NCI-H128 (cell line): ENCODE measurements at regions not wholly inside any gene's neighbourhood (a gene's known extent, or its start where the extent isn't known, plus 50 kb on each side); places are given as distances from the start of the nearest gene placed in this dataset.

Source experiments
- DNase-seq: peaks from one replicate; lab custom pipeline; 2025; ENCODE audit not compliant: unreplicated experiment; lab: John Stamatoyannopoulos, UW

- DNase-seq, result no peak
Measured at GRCh38 chr11:95450547-95451123, 219.6 kb upstream of the SESN3 start.

DNA sequence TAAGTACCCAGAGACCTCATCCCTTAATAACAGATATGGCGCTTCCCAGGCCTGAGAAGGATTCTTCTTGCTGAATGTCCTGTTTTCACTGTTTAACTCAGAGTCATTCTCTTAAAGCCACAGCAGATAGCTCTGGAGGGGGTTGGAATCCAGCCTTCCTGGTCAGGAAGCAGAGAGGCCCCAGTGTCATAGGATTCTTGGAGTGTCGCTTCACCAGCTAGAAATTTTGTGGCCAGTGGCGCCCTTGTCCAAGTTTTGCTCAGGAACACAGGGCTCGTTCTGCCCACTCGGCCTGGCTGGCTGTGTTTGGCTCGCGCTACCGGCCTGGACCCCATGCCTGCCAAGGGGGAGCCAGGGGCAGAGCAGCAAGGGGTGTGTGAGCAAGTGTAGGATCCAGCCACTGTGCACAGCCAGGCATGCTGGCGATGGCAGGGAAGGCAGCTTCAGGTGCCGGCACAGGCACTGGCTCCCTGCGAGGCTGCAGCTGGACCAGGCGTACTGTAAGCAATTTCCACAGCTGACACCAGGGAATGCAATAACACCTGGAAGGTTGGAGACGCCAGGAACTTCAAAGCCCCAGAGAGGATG lies 214.8 kb upstream of the SESN3 start:
- DNase-seq, result no peak

GRCh38 chr11:95444309-95445241 lies 213.6 kb upstream of the SESN3 start:
- no peak for DNase-seq

DNA sequence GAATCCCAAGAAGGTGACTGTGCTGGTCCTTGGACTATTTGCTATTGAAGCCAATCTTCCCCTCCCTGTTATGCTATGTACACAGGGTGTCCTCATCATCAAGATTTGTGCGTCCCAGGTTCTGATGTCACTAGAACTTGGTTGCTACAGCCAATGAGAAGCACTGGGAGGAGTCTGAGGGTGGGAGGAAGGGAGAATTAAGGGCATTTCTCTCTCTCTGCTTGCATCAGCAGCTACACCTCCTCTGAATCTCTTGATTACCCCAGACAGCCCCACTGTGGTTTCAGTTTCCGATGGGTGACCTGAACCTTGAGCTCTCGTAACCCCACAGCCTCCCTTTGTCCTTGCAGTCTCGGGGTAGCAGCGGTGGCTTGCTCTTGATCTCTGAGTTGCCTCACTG lies 212.4 kb upstream of the SESN3 start:
- DNase-seq, result no peak

DNA sequence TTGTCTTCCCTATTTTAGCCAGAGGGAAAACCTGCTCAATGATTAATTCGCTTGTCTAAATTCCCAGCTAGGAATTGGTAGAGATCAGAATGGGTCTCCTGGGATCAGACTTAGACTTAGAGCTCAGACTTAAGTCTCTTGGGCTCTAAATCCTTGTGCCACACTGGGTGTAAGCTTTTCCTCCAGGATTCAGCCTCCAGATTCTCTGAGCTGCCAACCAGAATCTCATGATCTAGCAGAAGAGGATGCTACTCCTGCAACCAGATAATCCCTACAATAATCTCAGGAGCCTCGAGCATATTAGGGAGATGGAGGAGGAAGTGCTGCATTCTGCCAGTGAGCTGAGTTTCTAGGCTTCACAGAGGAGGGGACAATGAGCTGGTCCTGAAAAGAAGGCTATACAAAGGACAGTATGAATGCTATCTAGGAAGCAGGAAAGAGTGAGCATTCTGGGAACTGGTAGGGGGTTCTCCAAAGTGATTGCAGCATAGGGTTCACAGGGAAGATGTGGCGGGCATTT lies 211.6 kb upstream of the SESN3 start:
- no peak for DNase-seq

GRCh38 chr11:95435628-95436353 lies 204.8 kb upstream of the SESN3 start:
- no peak for DNase-seq

- DNase-seq, result no peak
Measured at GRCh38 chr11:95435192-95435591, 204.2 kb upstream of the SESN3 start.

GRCh38 chr11:95434489-95435057 lies 203.6 kb upstream of the SESN3 start:
- no peak for DNase-seq

- no peak for DNase-seq
Measured at GRCh38 chr11:95434009-95434408, 203.0 kb upstream of the SESN3 start.

GRCh38 chr11:95432714-95433503 lies 201.9 kb upstream of the SESN3 start:
- no peak for DNase-seq

- DNase-seq, result no peak
Measured at GRCh38 chr11:95429376-95429907, 198.4 kb upstream of the SESN3 start.

DNA sequence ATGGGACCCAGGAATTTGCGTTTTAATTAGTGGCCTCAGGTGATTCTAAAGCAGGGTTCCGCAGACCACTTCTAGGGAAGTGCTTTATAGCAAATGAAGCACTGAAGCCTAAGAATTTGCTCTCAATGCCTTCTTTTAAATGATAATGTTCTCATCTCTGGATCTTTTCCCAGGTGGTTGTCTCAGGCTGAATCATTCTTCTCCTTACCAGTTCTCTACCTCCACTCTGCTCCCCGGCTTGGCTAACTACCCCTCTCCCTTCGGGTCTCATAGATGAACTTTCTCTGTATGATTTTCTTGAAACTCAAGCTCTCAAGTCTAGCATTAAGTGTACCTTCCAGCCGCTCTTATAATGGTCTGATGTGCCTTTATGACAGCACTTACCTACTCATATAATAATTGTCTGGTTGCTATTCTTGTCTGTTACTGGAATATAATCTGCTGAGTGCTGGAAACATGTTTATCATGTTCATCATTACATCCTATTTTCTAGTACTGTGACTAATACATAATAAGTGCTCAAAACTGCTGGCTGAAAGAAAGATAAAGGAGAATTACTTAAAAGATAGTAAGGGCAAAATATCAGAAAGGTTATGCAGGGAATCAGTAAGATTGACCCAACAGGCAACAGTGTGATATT lies 195.9 kb upstream of the SESN3 start:
- DNase-seq, result no peak

GRCh38 chr11:95419915-95420314 lies 188.9 kb upstream of the SESN3 start:
- DNase-seq, result no peak

GRCh38 chr11:95418916-95419315 lies 187.9 kb upstream of the SESN3 start:
- no peak for DNase-seq

GRCh38 chr11:95417832-95418231 lies 186.8 kb upstream of the SESN3 start:
- no peak for DNase-seq

GRCh38 chr11:95415837-95416304 lies 184.9 kb upstream of the SESN3 start:
- no peak for DNase-seq

- no peak for DNase-seq
Measured at GRCh38 chr11:95414217-95414616, 183.2 kb upstream of the SESN3 start.

GRCh38 chr11:95413761-95414160 lies 182.8 kb upstream of the SESN3 start:
- no peak for DNase-seq

GRCh38 chr11:95413021-95413420 lies 182.0 kb upstream of the SESN3 start:
- no peak for DNase-seq
